ENCODE measurements at regions not wholly inside any gene's neighbourhood (a gene's known extent, or its start where the extent isn't known, plus 50 kb on each side); places are given as distances from the start of the nearest gene placed in this dataset.
A peak's percentile ranks its signal among the peaks of the same experiment; 100 is the strongest.
"Not testable (repeated sequence)": the region's sequence is repeated elsewhere in the genome, so short reads cannot be mapped to it uniquely, and the experiment has no call there.

- no peak for DNase-seq
Measured at GRCh38 chr4:20046931-20047677, 204.6 kb upstream of the SLIT2 start.

- no peak for DNase-seq
Measured at GRCh38 chr4:20046179-20046578, 205.5 kb upstream of the SLIT2 start.

GRCh38 chr4:20044966-20045365, 206.7 kb upstream of the SLIT2 start:
- DNase-seq: no peak

DNA sequence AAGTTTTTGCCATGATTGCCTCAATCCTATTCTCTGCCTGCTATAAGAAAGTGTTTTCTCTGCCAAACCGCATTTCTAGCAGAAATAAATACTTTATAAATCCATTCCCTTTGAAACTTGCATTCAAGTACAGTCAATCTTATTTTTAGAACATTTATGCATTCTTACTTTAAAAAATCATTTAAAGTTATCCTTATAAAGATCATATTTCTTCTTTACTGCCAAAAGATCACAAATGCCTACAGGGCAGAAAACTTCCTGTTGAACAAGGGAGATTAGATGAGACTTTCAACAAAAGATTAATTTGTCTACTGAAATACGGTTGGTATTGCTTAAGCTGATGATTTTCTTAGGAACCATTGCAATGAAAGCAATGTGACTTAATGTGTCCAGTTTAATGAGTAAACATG, 207.2 kb upstream of the SLIT2 start:
- DNase-seq: no peak

DNA sequence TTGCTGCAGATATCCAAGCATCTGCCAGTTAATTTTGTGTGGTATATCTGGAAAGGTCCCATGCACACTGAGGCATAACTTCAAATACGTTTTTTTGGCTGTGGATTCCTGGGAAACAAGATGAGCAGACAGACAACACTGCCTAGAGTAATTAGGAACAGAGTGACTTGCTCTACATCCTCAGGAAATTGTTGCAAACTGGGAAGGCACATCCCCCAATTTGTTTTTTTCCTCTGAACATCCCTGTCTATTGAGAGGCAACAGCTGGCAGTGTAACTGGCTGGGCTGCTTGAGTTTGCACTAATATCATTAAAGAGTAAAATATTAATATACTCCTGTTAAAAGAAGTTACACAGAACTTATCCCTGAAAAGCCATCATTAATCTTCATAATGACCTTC, 207.7 kb upstream of the SLIT2 start:
- no peak for DNase-seq

- DNase-seq: peak in 1 of 2 donors; percentile 3
Measured at GRCh38 chr4:20042769-20043168, 208.9 kb upstream of the SLIT2 start.

GRCh38 chr4:20041839-20042407, 209.8 kb upstream of the SLIT2 start:
- no peak for DNase-seq

GRCh38 chr4:20037745-20038144, 214.0 kb upstream of the SLIT2 start:
- no peak for DNase-seq

DNA sequence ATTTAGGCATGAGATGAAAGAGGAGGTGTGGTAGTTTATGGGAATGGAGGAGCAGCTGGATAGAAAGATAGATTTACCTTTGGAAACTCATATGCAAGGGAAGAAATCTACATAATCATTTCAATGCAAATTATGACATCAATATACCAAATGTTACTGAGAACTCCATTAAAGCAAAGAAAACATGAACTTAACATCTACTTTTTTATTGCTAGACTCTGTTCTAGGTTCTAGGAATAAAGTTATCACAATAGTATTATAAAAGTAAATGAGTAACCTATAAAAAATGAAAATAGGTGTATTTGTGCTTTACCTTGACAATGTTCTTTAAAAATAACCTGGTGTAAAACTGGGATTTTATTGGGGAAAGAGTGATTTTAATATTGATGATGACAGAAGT, 221.6 kb upstream of the SLIT2 start:
- DNase-seq: no peak

DNA sequence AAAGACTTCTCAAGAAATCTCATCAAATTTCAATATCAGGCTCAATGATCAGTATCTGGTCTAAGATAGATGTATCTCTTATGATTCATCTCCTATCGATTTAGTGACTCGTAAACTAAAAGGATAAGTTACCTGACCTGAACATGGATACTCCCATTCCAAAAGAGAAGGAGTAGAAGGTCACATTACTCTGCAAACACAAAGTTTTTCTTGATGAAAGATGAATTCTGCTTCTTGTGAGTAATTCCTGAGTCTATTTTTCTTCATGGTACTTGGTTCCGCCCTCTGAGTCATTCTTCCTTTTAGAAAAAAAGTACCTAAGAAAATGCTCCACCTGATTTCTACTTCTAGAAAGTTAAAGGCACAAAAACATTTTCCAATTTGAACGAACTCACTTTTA, 223.1 kb upstream of the SLIT2 start:
- DNase-seq: no peak

DNA sequence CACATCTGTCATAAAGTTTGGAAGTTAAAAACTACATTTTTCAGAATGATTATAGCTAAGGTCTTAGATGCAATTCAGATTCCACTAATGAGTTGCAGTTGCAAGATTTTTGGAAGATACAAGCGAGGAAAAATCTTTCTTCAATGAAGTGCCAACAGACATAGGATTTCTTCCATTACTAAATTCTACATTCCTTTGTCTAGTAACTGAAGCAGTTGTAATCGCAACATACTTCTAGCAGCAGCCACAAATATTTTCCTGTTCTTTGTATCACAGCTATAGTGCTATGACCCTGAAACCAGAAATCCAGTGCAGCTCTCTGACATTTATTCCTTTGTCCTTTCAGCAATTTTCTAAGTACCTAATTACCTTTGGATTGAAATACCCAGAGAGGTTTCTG, 225.2 kb upstream of the SLIT2 start:
- no peak for DNase-seq

GRCh38 chr4:20022471-20022870, 229.2 kb upstream of the SLIT2 start:
- DNase-seq: no peak

- no peak for DNase-seq
Measured at GRCh38 chr4:20020056-20020455, 231.6 kb upstream of the SLIT2 start.

GRCh38 chr4:20019310-20020015, 232.2 kb upstream of the SLIT2 start:
- DNase-seq: no peak

- no peak for DNase-seq
Measured at GRCh38 chr4:20017777-20018115, 234.0 kb upstream of the SLIT2 start.

DNA sequence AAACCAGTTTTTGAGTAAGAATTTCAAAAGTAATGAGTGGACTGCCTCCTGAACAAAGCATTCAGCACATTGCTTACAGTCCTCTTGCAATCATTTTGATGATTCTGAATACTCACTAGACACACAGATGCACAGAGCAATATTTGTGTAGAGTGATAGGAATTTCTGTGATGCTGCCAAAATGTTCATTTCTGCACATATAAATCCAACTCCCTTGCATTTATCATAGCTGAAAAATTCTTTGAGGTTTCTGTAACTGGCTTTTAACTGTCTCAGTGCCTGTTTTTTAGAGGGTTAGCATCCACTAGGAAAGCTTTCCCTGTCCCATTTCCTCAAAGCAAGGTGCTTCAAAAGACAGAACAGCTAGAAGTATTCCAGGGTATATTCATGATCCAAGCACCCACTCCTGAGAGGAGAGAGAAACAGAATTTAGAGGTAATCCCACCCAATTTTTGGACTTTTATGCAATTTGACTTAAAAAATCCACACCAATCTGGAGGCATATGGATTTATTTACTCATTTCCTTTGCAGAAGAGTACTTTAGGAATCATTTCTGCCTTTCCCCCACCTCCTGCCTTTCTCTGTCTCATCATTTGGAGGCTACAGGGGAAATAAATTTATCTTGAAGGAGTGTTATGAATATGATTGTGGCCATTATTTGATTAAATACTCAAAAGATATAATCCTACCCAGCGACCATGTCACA, 234.5 kb upstream of the SLIT2 start:
- DNase-seq: no peak

DNA sequence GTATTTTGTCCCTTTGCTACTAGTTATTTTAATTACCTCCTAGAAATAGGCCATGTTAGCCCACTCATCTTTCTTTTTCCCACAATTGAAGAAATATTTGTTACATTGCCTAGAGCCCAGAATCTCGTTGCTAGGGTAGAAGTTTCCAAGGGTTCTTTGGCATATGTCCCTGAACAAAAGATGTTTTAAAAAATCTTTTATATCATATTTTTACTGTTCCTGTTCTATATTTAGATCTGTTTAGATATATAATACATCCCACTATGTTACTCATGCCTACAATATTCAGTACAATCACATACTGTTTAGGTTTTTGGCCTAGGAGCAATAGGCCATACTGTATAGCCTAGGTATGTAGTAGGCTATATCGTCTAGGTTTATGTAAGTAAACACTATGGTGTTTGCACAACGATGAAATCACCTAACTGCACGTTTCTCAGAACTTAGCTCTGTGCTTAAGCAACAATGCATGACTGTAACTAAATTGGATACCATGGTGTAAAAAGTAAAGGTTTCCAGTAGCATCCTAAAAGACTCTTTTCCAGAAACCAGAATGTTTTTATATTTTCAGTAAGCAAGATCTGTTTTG, 236.0 kb upstream of the SLIT2 start:
- no peak for DNase-seq

GRCh38 chr4:20003836-20004558, 247.7 kb upstream of the SLIT2 start:
- DNase-seq: not testable (repeated sequence)

GRCh38 chr4:19999775-20000414, 251.8 kb upstream of the SLIT2 start:
- no peak for DNase-seq

- no peak for DNase-seq
Measured at GRCh38 chr4:19999276-19999675, 252.4 kb upstream of the SLIT2 start.

- peak in 1 of 2 donors; percentile 30 for DNase-seq
Measured at GRCh38 chr4:19993242-19993641, 258.5 kb upstream of the SLIT2 start.

GRCh38 chr4:19992471-19993093, 259.1 kb upstream of the SLIT2 start:
- DNase-seq: peak in 1 of 2 donors; percentile 4
